GM19240 (cell line): ENCODE measurements at regions not wholly inside any gene's neighbourhood (a gene's known extent, or its start where the extent isn't known, plus 50 kb on each side); places are given as distances from the start of the nearest gene placed in this dataset.

ENCODE experiments used
- DNase-seq: peaks from one replicate; pipeline ENCODE4 v3.0.0; 2011; ENCODE audit warnings: low spot score; ENCODE audit not compliant: insufficient read length

DNA sequence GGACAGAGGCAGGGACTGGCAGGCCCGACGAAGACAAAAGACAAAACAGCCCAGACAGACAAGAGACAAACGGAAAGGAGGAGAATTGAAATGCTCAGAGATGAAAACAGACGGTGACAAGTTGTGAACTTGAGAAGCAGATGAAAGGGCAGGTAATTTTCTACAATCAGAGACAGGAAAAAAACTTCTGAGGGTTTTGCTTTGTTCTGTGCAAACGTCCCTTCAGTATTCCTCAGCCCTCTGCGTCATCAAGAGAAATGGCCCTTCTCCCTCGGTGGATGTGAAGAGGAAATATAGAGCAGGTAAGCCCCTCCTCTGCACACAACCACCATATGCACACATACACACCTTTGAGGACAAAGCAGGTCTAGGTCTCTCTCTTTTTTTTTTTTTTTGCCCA is 206.6 kb downstream of the UACA start:
- no peak for DNase-seq

GRCh38 chr15:70556151-70556741 is 207.1 kb downstream of the UACA start:
- no peak for DNase-seq

- no peak for DNase-seq
Measured at GRCh38 chr15:70555713-70556112, 207.6 kb downstream of the UACA start.

GRCh38 chr15:70547846-70548487 is 215.4 kb downstream of the UACA start:
- DNase-seq: no peak

DNA sequence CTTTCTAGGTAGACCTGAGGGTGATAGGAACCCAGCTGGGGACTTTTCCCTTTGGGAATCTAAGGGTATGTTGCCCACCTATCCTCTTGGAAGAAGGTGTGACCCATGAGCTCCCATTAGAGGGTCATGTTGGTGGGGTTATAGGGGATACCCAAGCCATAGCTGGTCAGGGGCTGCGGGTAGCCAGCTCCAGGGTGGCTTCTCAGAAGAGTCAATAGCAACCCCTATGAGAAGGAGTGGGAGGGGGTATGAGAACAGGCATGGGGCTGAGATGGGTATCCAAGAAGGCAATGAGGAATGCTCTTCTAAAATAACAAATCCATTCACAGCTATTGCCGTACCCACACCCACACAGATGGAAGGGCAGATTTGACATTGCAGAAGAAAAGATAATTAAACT is 217.8 kb downstream of the UACA start:
- no peak for DNase-seq

GRCh38 chr15:70541511-70541910 is 221.8 kb downstream of the UACA start:
- no peak for DNase-seq

GRCh38 chr15:70539912-70540530 is 223.3 kb downstream of the UACA start:
- DNase-seq: no peak

GRCh38 chr15:70539409-70539808 is 223.9 kb downstream of the UACA start:
- no peak for DNase-seq

- DNase-seq: no peak
Measured at GRCh38 chr15:70538278-70538677, 225.1 kb downstream of the UACA start.

DNA sequence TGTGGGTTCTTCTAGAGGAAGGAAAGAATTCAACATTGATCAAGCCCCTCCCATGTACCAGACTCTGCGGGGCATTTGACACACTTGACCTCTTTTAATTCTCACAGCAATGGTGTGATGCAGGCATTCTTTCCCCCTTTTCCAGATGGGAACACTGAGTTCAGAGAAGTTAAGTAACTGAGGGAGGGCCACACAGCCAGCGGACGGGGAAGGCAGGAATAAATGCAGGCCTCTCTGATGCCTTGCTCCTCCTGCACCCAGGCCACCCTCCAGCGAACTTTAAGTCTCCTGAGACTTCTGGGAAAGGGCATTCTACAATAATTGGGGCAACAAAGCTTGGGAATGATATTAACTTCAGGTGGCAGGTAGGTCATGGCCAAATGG is 227.4 kb downstream of the UACA start:
- no peak for DNase-seq

- DNase-seq: no peak
Measured at GRCh38 chr15:70535071-70535954, 228.0 kb downstream of the UACA start.

- no peak for DNase-seq
Measured at GRCh38 chr15:70533931-70534742, 229.2 kb downstream of the UACA start.

- no peak for DNase-seq
Measured at GRCh38 chr15:70532531-70533186, 230.7 kb downstream of the UACA start.

DNA sequence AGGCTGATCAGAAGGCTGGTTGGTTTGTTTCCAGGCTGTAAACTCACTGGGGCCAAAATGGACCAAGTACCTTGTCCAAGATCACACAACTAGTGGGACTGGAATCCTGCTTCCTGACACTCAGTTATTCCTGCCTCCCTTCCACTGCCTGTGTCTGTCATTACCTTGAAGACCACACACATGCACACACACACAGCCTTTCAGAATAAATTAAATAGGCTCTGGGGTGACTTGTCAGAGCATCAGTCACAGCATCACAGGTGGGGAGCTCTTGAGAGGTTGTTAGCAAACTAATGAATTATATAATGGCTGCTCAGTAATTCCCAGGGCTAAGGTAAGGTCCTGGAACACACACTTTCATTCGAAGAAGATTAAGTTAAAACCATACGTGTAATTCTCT is 231.8 kb downstream of the UACA start:
- DNase-seq: no peak

GRCh38 chr15:70530906-70531305 is 232.5 kb downstream of the UACA start:
- DNase-seq: no peak

DNA sequence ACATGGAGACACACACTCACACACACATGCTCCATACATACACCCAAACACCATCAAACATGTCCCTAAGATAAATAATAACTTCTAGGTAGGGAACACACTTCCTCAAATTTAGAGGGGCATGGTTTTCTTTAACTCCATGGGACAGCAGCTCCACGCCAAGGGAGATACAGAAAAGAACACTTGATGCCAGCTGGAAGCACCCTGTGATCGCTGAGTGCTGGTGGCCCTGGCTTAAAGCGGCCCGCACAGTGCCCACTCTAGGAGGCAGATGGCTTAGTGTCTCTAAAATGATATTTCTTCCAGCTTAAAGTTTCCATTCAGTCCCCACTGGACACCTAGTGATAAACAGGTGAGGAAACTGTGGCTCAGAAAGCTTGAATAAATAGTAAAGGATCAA is 232.9 kb downstream of the UACA start:
- DNase-seq: no peak

DNA sequence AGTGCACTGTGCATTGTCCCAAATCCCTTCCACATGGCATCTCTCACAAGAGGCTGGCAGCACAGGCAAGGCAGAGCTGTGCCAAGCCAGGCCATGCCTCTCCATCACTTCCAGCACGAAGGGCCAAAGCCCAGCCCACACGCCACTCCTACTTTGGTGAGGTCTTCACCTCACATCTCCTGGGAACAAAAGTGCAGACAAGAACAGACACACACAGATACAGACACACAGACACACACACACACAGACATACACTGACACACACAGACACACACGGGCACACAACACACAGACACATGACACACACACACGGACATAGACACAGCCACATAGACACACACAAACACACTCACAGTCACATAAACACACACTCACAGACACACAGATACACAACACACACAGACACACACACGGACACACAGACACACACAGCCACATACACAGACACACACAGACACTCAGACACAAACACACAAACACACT is 233.3 kb downstream of the UACA start:
- no peak for DNase-seq

- no peak for DNase-seq
Measured at GRCh38 chr15:70528816-70529215, 234.5 kb downstream of the UACA start.

GRCh38 chr15:70528270-70528706 is 235.1 kb downstream of the UACA start:
- peak; percentile 60 for DNase-seq

GRCh38 chr15:70526974-70527325 is 236.4 kb downstream of the UACA start:
- DNase-seq: no peak
